Testis (tissue), 2 donors: ENCODE measurements at regions not wholly inside any gene's neighbourhood (a gene's known extent, or its start where the extent isn't known, plus 50 kb on each side); places are given as distances from the start of the nearest gene placed in this dataset.

Experiments
- POLR2A ChIP-seq: fragments of 450-650 bp; IDR thresholded peaks from one replicate; pipeline ENCODE4 v1.6.1; 2017; ENCODE audit warnings: antibody characterized with exemption, mild to moderate bottlenecking, moderate library complexity
- TF ChIP-seq, protein P1 (sequence below), 3 experiments: fragments of 450-650 bp in 2 of 3; fragments of 200-600 bp in 1 of 3; sonication (generic) in 1 of 3; IDR thresholded peaks; one replicate each; pipeline ENCODE4 v1.5.1; 2016 to 2019; ENCODE audit warnings: antibody characterized with exemption in 3 of 3, mild to moderate bottlenecking in 2 of 3, moderate library complexity in 1 of 3

GRCh38 chr2:60170272-60170671, 383.2 kb downstream of the BCL11A start:
- TF ChIP-seq, protein P1, sequence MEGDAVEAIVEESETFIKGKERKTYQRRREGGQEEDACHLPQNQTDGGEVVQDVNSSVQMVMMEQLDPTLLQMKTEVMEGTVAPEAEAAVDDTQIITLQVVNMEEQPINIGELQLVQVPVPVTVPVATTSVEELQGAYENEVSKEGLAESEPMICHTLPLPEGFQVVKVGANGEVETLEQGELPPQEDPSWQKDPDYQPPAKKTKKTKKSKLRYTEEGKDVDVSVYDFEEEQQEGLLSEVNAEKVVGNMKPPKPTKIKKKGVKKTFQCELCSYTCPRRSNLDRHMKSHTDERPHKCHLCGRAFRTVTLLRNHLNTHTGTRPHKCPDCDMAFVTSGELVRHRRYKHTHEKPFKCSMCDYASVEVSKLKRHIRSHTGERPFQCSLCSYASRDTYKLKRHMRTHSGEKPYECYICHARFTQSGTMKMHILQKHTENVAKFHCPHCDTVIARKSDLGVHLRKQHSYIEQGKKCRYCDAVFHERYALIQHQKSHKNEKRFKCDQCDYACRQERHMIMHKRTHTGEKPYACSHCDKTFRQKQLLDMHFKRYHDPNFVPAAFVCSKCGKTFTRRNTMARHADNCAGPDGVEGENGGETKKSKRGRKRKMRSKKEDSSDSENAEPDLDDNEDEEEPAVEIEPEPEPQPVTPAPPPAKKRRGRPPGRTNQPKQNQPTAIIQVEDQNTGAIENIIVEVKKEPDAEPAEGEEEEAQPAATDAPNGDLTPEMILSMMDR (IDR thresholded peaks at IDR 0.05) = no peak
- TF ChIP-seq POLR2A = no peak
